HG03139 (cell line): ENCODE measurements at regions not wholly inside any gene's neighbourhood (a gene's known extent, or its start where the extent isn't known, plus 50 kb on each side); places are given as distances from the start of the nearest gene placed in this dataset.

Experiments
- ATAC-seq: cut with Tn5 transposase; IDR thresholded peaks from one replicate; pipeline ENCODE4 v1.9.1; 2021; ENCODE audit not compliant: unreplicated experiment

- no peak for ATAC-seq
Observed at GRCh38 chr16:66266436-66267291, 99.8 kb upstream of the CDH5 start.

- ATAC-seq, result no peak
Observed at GRCh38 chr16:66265556-66266141, 100.8 kb upstream of the CDH5 start.

DNA sequence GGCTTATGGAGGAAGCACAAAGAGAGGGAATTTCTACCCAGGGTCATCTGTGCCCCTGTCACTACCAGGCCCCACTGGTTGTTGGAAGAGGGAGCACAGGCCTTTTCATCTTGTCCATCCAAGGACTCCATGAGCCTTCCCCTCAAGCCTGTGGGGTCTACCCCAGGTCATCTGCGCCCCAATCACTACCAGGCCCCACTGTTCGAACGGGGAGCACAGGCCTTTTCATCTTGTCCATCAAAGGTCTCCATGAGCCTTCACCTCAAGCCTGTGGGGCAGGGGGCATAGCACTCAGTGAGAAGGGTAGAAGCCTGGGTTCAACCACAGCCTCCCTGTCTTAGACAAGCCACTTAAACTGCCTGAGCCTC, 101.5 kb upstream of the CDH5 start:
- no peak for ATAC-seq

GRCh38 chr16:66264311-66265047, 102.0 kb upstream of the CDH5 start:
- no peak for ATAC-seq

- no peak for ATAC-seq
Observed at GRCh38 chr16:66263973-66264310, 102.5 kb upstream of the CDH5 start.

DNA sequence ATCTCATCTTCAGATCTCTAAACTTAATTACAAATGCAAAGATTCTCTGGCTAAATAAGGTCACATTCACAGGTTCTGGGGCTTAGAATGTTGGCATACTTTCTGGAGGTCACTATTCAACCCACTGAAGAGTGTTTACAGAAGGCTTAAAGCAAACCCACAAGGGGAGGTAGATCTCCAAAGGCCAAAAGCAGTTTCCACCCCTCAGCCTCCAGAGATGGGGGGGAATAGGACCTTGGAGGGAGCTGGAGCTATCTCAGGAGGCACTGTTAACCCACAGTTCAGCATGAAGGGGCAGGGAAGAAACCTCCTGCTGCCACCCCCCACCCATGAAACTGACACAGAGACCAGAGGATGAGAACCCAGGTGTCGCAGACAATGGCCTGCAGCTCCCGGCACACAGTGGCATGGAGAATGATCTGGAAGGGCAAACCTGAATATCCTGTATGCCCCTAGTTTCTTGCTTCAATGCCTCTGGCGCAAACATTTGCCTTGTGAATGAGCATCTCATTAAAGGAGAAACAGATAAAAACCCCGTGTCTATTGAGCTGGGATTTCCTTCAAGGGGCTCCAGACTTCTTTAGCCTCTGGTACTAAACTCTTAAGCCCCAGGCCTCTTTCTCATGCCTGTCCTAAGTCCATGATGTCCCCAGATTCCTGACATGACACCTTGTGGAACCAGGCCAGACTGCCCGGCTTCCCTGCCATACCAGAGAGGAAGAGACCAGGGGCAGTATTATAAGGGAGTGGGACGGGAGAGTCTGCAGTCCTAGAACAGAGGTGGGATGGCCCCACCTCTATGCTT, 103.1 kb upstream of the CDH5 start:
- ATAC-seq, result no peak

GRCh38 chr16:66262253-66263167, 104.0 kb upstream of the CDH5 start:
- ATAC-seq, result no peak

DNA sequence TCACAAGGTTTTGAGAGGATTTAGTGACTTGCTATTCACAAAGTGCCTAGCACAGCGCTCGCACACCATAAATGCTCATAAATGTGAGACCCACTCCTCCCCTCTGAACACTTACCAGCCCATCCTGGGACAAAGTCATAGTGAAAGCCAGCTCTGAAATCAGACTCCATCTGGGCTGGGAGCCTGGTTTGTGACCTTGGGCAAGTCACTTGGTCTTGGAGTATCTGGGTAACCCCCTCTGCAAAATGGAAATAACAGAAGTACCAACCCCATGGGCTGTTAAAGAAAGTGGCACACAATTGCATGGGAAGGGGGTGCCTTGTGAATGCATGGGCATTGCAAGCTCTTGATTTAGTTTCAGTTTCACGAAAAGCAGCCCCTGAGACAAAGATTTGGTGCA, 104.7 kb upstream of the CDH5 start:
- ATAC-seq, result no peak

DNA sequence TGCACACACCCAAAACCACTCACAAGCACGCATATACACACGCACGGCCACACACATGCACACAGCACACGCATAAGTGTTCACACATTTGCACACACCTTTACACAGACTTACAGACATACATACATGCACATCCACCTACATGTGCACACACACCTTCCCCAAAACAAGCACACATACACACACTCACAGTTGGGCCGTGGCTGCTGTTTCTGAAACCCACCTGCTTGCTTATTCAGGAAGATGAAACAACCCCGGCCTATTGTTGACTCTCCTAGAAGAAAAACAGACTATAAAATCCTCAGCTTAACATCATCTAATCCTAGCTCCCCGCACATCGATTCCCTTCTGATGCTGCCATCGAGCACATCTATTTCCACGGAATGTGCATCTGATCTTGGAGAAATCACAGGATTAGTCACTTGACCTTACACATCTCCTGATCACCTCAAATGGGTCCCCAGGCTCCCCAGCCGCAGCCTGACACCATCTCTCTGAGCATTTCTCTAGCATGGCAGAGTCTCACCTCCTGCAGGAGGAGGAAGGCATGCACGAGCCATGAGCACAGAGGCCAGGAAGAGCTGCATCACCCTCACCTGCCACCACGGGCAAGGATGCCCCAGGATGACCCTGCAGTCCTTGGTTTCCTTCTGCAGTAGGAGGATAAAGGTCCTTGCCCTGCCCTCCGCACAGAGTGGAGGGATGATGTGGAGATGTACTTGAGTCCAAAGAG, 105.8 kb upstream of the CDH5 start:
- ATAC-seq, result no peak

- no peak for ATAC-seq
Observed at GRCh38 chr16:66258916-66259845, 107.3 kb upstream of the CDH5 start.

GRCh38 chr16:66256919-66257318, 109.6 kb upstream of the CDH5 start:
- no peak for ATAC-seq

DNA sequence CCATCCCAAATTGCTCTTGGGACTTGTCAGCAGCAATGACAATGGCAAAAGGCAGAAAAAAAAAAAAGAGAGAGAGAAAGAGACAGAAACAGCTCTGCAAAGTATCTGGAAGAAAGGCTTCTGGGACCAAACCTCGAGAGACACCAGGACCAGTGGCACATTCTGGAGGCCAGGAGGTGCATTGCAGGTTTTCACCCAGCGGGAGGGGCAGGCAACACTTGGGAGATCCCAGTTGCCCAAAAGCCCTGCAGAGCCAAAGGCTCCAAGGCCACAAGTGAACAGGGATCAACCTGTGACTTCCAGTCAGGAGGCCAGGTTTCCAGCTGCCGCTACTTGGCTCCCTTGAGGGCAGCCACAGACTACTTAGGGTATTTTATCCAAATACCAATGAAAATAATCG, 110.8 kb upstream of the CDH5 start:
- ATAC-seq, result no peak

DNA sequence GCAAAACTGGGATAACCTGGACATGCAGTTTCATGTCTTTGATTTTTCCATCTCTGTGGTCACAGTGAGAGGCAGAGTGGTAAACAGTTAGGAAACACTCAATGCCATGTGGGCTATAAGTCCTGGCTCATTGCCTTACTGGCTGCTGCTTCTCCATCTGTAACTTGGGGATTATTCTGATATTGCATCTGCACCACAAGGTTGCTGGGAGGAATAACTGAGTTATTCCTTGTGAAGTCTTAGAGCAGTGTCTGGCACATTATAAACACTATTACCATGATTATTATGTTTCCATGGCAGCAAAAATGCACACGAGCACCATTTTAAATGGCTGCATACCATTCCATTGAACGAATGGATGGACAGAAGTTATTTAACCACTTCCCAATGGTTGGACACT, 111.7 kb upstream of the CDH5 start:
- ATAC-seq, result no peak

- no peak for ATAC-seq
Observed at GRCh38 chr16:66254106-66254505, 112.4 kb upstream of the CDH5 start.

DNA sequence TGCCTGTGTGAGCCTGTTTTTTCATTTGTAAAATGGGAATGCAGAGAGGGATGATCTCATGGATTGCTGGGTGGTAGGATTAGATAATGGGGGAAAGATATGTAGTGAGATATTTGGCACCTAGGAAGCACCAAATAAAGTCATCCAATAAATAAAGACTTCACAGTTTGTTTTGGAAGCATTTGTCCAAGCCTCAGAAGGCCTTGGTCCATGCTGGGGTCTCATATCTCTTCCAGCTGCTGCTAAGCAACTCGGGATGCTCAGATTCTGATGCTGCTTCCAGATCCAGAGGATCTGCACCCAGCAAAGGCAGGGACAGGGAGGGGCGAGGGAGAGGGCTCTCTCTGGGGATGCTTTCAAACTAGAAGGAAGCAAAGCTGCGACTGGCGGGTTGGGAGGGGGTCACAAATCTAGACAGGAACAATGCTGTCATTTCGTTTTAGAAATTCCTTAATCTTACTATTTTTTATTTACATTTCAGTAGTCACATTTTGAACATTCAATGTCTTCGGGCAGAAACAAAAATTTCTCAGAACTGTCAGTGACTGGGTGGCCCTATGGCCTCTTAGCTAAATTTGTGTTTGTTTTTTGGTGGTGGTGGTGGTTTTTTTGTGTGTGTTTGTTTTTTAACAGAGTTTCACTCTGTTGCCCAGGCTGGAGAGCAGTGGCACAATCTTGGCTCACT, 114.9 kb upstream of the CDH5 start:
- ATAC-seq, result no peak

GRCh38 chr16:66250686-66251431, 115.6 kb upstream of the CDH5 start:
- no peak for ATAC-seq
